Fibroblast of skin of scalp (primary cell): ENCODE measurements at regions not wholly inside any gene's neighbourhood (a gene's known extent, or its start where the extent isn't known, plus 50 kb on each side); places are given as distances from the start of the nearest gene placed in this dataset.
"Not testable (repeated sequence)": the region's sequence is repeated elsewhere in the genome, so short reads cannot be mapped to it uniquely, and the experiment has no call there.

ENCODE experiments used
- DNase-seq: peaks from one replicate; pipeline ENCODE4 v3.0.0-alpha.2; 2013

DNA sequence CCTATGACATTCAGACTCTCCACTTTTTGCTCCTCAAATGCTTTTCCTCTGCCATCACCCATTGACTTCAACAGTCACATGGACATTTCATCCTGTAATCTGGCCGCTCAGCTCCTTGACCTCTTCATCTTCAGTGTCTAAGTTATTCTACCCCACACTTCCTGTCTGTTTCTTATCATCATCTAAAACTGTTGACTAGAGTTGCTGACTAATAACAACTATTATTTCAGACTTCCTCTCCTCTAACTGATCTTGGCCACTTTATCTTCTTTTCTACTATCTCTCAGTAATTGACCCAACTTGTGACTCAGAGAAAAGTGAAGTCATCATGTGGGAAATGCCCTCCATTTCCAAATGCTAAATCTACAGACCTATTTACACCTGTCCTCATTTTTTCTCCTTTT is 254.7 kb upstream of the TRPC7 start:
- DNase-seq, result no peak

DNA sequence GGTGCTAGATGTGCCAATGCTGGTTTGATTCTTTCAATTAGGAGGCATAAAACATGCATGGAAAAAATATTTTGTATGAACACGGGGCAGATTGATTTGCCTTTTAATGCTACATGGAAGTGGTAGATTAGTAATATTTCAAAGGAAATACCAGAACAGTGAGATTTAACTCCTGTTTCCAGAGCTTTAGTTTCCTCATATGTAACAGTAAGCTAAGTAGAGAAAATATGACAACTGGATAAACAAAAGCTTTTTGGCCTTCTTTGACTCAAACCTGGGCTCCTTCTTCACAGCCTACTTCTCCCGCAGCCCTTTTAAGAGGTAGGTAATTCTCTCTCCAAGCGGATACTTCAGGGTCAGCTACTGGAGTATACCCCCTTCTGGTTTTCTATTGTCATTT is 254.2 kb upstream of the TRPC7 start:
- no peak for DNase-seq

DNA sequence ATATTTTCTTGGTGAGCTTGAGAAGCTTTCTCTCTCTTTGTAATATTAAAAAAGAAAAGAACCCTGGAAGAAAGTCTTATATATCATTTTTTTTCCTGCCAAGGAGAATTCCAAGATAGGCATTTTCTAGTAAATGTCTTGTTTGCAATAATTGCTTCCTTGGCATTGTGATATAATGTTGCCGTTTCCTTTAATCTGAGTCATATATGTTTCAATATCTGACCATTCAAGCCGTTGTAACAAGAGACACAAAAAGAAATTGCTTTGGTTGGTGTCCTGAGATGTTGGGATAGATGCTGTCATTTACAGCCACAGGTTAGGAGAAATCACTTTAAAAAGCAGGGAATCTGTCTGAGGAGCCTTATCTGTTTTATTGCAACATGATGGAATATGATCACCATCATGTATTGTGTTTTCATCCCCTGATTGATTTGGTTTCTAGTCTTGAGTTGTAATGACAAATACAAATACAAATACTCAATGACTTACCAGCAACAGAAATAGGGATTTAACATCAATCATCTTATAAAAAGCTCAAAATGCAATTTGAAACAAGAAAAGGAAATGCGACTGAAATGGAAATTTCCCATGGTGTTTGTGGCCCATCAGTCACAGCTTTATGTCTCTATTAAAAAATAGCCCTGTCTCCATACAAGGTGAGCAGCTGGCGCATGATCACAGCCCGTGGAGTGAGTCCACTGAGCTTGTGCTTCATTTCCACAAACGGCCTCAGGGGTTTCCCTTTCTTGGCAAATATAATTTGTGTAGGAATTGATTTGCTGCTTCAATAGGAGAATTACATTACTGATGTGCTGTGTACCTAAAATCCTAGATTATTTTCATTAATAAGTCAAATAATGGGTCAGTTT is 250.1 kb upstream of the TRPC7 start:
- no peak for DNase-seq

DNA sequence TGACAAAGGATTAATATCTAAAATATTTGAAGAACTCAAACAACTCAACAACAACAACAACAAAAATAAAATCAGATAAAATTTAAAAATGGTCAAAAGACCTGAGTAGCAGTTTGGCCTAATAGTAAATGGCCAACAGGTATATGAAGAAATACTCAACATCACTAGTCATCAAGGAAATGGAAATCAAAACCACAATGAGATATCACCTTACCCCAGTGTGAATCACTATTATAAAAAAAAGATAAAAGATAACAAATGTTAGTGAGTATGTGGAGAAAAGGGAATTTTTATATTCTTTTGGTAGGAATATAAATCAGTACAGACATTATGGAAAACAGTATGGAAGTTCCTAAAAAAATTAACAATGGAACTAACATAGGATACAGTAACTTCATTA is 247.9 kb upstream of the TRPC7 start:
- no peak for DNase-seq

DNA sequence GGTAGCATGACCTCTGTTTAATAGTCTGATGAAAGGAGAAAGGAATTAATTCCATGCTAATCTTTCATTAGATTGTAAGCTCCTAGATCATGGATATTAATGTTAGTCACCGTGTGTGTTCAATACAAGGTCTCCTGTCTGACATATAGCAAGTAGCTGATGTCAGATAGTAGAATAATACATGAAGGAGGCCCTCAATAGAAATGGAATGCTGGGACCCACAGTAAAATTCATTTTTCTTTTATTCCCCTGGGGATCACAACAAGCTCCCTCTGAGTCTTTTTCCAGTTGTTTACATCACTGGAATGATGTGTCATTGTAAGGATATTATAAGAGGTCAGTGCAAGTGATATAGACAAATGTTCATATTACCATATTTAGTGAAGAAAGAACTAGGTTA is 240.3 kb upstream of the TRPC7 start:
- peak; percentile 64 for DNase-seq

DNA sequence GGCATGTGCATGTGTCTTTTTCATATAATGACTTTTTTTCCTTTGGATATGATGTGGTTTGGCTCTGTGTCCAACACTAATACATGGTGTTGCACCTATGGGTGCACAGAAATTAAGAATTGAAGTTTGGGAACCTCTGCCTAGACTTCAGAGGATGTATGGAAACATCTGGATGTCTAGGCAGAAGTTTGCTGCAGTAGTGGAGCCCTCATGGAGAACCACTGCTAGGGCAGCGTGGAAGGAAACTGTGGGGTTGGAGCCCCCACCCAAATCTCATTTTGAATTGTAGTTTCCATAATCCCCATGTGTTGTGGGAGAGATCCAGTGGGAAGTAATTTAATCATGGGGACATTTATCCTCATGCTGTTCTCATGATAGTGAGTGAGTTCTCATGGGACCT is 235.0 kb upstream of the TRPC7 start:
- DNase-seq, result no peak

DNA sequence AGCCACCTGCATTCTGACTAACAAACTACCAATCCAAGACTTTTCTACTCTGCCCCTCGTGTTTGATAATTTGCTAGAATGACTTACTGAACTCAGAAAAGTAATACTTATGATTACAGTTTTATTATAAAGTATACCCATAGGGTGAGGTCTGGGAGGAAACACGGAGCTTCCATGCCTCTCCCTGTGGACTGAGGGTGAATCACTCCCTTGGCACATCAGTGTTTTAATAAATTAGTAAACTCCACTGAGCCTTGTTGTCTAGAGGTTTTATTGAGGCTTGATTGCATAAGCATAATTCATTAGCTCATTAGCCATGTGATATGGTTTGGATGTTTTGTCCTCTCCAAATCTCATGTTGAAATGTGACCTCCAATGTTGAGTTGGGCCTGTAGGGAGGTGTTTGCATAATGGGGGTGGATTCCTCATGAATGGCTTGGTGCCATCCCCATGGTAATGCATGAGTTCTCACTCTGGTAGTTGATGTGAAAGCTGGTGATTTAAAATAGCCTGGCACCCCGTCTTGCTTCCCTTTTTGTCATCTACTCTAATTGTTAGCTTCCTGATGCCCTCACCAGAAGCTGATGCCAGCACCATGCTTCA is 233.6 kb upstream of the TRPC7 start:
- no peak for DNase-seq

DNA sequence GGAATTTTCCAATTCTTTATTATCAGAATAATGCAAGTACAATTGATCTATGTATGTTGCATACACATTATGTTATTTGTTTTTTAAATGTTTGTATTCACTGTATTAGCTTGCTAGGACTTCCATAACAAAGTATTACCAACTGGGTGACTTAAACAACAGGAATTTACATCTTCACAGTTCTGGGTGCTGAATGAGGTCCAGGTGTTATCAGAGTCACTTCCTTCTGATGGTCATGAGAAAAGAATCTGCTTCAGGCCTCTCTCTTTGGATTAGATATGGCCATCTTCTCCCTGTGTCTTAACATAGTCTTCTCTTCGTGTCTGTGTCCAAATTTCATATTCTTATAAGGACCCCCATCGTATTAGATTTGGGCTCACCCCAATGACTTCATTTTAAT is 229.1 kb upstream of the TRPC7 start:
- DNase-seq, result no peak

DNA sequence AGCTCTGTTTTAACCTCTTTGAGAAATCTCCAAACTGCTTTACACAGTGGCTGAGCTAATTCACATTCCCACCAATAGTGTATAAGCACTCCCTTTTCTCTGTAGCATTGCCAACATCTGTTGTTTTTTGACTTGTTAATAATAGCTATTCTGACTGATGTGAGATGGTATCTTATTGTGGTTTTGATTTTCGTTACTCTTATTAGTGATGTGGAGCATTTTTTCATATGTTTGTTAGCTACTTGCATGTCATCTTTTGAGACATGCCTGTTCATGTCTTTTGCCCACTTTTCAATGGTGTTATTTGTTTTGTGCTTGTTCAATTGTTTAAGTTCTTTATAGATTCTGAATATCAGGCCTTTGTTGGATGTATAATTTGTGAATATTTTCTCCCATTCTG is 225.2 kb upstream of the TRPC7 start:
- no peak for DNase-seq

DNA sequence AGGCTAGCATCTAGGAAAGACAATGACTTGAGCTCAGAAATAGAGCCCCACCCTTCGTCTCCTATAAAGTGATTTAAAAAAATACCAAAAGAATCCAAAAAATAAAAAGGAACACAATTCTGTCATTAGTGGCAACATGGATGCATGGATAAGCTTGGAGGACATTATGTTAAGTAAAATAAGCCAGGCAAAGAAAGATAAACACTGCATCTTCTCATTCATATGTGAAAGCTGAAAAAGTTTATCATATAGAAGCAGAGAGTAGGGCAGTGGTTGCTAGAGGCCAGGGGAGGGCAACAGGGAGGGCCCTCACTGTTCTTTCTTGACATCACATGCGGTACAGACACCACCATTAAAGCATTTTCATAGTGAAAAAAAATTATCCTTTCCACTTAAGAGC is 220.9 kb upstream of the TRPC7 start:
- DNase-seq, result no peak

DNA sequence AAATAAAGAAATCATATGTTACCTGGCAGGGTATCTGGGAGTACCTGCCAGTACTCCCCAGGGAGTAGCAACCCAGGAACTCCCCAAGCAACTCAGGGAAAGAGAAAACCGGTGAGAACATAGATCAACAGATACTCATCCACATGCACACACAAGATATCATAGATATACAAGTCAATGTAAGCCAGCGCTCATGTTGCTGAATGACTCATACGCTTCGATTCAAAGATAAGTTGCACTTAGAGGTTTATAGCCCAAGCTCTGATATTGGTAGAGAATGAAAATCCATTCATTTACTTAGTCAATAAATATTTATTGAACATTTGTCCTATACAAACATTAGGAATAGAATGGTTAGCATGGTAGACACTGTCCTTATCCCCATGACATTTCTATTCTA is 219.1 kb upstream of the TRPC7 start:
- no peak for DNase-seq

DNA sequence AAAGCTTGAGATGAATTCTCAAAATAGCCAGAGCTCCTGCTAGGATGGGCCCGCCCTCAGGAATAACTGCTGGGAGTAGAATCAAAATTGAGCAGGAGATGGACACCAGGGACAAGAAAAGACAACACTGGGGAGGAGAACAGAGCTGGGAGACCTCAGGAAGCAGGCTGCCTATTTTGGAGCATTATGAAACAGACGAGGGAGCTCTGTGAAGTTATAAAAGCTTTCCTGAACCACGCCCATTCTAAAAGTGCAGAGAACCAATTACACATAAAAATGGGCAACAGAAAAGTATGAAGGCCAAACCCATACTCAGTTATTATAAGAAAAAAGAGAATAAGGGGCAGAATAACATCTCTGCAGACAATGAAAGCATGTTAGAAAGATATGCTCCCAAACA is 213.9 kb upstream of the TRPC7 start:
- DNase-seq, result no peak

DNA sequence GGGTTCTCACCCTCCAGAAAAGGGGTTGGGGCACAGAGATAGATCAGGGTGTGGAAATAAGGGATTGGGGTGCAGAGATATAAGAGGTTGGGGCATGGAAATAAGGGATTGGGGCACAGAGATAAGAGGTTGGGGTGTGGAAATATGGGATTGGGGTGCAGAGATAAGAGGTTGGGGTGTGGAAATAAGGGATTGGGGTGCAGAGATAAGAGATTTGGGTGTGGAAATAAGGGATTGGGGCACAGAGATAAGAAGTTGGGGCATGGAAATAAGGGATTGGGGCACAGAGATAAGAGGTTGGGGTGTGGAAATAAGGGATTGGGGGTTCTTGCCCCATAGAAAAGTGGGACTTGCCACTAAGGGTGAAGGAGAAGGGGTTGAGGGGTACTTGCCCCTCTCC is 204.5 kb upstream of the TRPC7 start:
- DNase-seq, result not testable (repeated sequence)

DNA sequence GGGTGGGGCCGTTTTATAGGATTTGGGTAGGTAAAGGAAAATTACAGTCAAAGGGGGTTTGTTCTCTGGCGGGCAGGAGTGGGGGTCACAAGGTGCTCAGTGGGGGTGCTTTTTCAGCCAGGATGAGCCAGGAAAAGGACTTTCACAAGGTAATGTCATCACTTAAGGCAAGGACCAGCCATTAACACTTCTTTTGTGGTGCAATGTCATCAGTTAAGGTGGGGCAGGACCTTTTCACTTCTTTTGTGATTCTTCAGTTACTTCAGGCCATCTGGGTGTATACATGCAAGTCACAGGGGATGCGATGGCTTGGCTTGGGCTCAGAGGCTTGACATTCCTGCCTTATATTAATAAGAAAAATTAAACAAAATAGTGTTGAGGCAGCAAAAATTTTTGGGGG is 200.1 kb upstream of the TRPC7 start:
- not testable (repeated sequence) for DNase-seq

DNA sequence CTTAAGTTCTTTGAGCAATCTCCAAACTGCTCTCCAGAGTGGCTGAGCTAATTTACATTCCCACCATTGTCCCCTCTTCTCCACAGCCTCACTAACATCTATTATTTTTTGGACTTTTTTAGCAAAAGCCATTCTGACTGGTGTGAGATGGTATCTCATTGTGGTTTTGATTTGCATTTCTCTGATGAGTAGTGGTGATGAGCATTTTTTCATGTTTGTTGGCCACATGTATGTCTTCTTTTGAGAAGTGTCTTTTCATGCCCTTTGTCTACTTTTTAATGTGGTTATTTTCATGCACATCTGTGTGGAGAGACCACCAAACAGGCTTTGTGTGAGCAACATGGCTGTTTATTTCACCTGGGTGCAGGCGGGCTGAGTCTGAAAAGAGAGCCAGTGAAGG is 199.7 kb upstream of the TRPC7 start:
- DNase-seq, result not testable (repeated sequence)

DNA sequence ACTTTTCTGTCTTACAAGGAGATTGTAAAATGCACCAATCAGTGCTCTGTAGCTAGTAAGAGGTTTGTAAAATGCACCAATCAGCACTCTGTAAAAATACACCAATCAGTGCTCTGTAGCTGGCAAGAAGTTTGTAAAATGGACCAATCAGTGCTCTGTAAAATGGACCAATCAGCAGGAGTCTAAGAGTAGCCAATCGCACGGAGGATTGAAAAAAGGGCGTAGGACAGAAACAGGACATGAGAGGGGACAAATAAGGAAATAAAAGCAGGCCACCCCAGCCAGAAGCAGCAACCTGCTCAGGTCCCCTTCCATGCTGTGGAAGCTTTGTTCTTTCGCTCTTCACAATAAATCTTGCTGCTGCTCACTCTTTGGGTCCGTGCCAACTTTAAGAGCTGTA is 199.1 kb upstream of the TRPC7 start:
- DNase-seq, result not testable (repeated sequence)

DNA sequence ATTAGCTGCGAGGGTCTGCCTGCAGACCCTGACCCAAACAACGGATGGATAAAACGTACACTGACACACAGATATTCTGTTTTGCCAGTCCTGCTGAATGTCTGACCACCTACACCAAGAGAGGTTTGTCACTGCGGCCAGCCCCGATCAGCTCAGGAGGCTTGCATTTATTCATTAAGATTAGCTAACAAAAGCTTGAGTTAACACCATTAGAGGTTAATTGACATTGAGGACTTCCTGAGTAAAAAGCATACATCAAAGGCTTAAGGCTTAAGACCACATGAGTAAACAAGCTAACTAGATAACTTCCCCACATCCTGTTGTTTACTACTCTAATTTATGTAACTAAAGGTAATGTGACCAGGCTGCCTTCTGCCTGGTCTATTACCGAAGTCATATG is 198.1 kb upstream of the TRPC7 start:
- DNase-seq, result no peak

DNA sequence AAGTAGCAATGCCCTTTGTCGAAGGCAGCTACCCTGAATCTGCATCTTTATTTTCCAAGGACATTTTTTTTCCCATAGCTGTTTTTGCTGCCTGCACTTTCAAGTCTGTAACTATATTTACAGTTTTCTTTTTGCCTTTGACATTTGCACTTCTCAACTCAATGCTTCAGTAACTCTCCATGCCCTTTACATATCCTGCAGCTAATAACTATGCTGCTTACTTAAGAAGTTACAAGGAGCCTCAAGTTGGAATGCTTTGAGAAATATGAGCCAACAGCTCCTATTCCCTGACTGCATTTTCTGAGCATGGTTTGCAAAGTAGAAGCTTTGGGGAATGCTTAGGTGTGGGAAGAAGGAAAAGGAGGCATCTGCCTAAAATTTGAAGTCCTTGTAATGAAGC is 194.8 kb upstream of the TRPC7 start:
- DNase-seq, result no peak

DNA sequence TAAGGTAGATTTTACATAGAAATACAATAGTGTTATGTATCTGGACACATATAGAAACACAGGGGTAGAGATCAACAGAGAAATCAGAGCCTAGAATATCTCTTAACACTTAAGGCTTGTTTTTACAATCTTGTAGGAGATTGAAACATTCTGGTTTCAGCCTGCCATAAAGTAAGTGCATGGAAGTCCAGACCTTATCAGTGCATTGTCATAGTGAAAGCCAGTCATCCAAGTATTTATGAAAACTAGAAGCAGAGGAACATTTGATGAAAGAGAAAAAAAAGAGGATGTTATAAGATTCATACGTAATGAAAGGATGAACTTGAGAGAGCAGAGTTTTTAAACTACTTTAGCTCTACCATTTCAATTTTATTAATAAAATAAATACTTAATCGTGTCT is 194.3 kb upstream of the TRPC7 start:
- no peak for DNase-seq

DNA sequence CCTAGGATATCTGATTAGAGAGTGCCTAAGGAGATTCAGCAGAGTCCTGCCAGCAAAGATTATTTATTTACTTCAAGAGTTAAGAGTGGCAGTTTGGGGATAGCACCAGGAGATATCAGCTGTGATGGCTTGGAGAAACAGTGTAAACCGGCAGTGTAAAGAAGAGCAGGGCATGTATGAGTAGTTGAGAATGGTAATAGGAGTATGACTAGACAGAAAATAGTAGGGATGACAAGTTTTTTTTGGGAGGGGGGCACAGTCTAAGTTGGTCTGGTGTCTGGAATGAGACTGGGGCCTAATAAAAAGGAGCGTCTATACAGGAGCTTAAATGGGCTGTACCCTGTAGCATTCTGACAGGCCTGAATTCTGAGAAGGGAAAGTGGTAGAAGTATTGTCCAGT is 181.8 kb upstream of the TRPC7 start:
- DNase-seq, result not testable (repeated sequence)

DNA sequence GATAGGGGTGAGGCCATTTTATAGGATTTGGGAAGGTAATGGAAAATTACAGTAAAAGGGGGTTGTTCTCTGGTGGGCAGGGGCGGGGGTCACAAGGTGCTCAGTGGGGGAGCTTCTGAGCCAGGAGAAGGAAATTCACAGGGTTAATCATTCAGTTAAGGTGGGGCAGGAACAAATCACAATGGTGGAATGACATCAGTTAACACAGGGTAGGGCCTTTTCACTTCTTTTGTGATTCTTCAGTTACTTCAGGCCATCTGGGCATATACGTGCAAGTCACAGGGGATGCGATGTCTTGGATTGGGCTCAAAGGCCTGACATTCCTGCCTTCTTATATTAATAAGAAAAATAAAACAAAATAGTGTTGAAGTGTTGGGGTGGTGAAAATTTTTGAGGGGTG is 181.1 kb upstream of the TRPC7 start:
- not testable (repeated sequence) for DNase-seq

DNA sequence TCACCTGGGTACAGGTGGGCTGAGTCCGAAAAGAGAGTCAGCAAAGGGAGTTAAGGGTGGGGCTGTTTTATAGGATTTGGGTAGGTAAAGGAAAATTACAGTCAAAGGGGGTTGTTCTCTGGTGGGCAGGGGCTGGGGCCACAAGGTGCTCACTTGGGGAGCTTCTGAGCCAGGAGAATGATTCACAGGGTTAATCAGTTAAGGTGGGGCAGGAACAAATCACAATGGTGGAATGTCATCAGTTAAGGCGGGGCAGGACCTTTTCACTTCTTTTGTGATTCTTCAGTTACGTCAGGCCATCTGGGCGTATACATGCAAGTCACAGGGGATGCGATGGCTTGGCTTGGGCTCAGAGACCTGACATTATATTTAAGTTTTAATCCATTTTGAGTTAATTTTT is 179.7 kb upstream of the TRPC7 start:
- DNase-seq, result not testable (repeated sequence)

DNA sequence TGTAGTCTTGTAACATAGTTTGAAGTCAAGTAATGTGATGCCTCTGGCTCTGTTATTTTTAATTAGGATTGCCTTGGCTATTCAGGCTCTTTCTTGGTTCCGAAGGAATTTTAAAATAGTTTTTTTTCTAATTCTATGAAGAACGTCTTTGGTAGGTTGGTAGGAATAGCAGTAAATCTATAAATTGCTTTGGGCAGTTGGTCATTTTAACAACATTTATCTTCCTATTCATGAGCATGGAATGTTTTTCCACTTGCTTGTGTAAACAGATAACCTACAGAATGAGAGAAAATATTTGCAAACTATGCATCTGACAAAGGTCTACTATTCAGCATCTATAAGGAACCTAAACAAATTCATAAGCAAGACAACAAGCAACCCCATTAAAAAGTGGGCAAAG is 173.2 kb upstream of the TRPC7 start:
- DNase-seq, result no peak

DNA sequence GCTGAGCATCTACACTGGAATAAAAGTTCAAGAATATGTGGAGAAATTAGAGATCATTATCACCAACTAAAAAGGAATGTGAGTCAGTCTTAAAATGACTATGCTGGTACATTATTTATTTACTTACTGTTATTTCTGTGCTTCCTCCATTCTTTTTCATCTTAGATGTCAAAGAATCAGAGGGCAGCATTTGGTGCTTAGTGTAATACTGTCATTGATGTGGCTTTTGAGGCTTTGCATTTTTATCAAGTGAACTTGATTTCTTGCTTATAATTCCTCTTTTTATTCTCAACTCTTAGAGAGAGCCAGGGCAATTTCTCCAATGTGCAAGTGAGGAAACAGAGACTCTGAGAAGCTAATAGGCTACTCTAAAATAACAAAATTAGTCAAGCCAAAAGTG is 163.7 kb upstream of the TRPC7 start:
- no peak for DNase-seq
